Endothelial cell of umbilical vein (primary cell): ENCODE measurements at regions not wholly inside any gene's neighbourhood (a gene's known extent, or its start where the extent isn't known, plus 50 kb on each side); places are given as distances from the start of the nearest gene placed in this dataset.

ENCODE experiments used
- CTCF ChIP-seq, 2 donors: IDR thresholded peaks; 1 replicate in 1 of 2; 2 replicates in 1 of 2; pipeline ENCODE4 v1.5.1; 2011; ENCODE audit warnings: low read length in 2 of 2, mild to moderate bottlenecking in 2 of 2, moderate library complexity in 2 of 2, control low read depth in 1 of 2, inconsistent platforms in 1 of 2, low read depth in 1 of 2; ENCODE audit not compliant: insufficient read depth in 1 of 2; ENCODE audit errors: extremely low read depth in 1 of 2
- TF ChIP-seq, protein P1 (sequence below): IDR thresholded peaks from 2 replicates; pipeline ENCODE4 v1.6.1; 2011; ENCODE audit not compliant: insufficient read depth, insufficient read length

DNA sequence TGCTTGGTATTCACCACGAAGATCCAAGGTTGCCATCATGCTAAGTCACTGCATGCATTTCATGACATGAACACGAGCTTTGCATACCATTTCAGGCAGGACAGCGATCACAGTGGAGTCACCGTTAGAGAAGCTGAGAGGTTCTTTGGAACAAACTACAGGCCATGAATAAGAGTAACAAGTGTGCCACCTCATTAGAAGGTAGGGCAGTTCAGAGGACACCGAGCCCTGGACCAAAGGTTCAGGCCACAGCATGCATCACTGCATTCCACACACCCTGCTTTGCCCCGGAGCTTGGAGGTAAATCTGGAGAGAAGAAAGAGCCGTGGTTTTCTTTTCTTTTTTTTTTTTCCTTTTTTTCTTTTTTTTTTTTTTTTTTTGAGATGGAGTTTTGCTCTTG is 66.9 kb upstream of the CDH4 start:
- TF ChIP-seq CTCF (IDR thresholded peaks at IDR 0.05; ENCODE audit: extremely low read depth in 1 of 2, insufficient read depth in 1 of 2, low read depth in 1 of 2, low read length in 2 of 2): no peak
- TF ChIP-seq, protein P1, sequence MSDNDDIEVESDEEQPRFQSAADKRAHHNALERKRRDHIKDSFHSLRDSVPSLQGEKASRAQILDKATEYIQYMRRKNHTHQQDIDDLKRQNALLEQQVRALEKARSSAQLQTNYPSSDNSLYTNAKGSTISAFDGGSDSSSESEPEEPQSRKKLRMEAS: no peak
